GM23338 (cell line): ENCODE measurements at regions not wholly inside any gene's neighbourhood (a gene's known extent, or its start where the extent isn't known, plus 50 kb on each side); places are given as distances from the start of the nearest gene placed in this dataset.

Experiments
- ATAC-seq: fragments of 200-7000 bp; cut with Tn5 transposase; 3 replicates; pipeline ENCODE4 v1.9.1; 2020
- DNase-seq: peaks from one replicate; pipeline ENCODE4 v3.0.0-alpha.2; 2015; ENCODE audit warnings: low spot score
- H2AFZ ChIP-seq: fragments of 200-600 bp; sonication (generic); 2 replicates; pipeline ENCODE4 v1.8.0; 2016; ENCODE audit warnings: antibody characterized with exemption, mild to moderate bottlenecking, moderate library complexity
- H3F3A ChIP-seq: fragments of 200-600 bp; sonication (generic); replicated peaks from 2 replicates; pipeline ENCODE4 v1.8.0; 2017; ENCODE audit warnings: antibody characterized with exemption, mixed run types, low read depth
- H3K27ac ChIP-seq: fragments of 200-600 bp; sonication (generic); 2 replicates; pipeline ENCODE4 v1.6.1; 2016; ENCODE audit warnings: low read depth
- H3K27me3 ChIP-seq: fragments of 200-600 bp; sonication (generic); 2 replicates; pipeline ENCODE4 v1.8.0; 2016; ENCODE audit warnings: mild to moderate bottlenecking, mixed run types, moderate library complexity; ENCODE audit not compliant: insufficient read depth
- H3K36me3 ChIP-seq: fragments of 200-600 bp; sonication (generic); 2 replicates; pipeline ENCODE4 v1.8.0; 2016; ENCODE audit warnings: mild to moderate bottlenecking; ENCODE audit not compliant: insufficient read depth
- H3K4me1 ChIP-seq: fragments of 200-600 bp; sonication (generic); 2 replicates; pipeline ENCODE4 v1.8.0; 2016; ENCODE audit warnings: mild to moderate bottlenecking, moderate library complexity; ENCODE audit not compliant: insufficient read depth
- H3K4me2 ChIP-seq: fragments of 200-600 bp; sonication (generic); 2 replicates; pipeline ENCODE4 v1.7.1; 2017; ENCODE audit warnings: mixed run types
- H3K4me3 ChIP-seq: fragments of 200-600 bp; sonication (generic); 2 replicates; pipeline ENCODE4 v1.6.1; 2016; ENCODE audit warnings: mixed run types
- H3K79me2 ChIP-seq: fragments of 200-600 bp; sonication (generic); replicated peaks from 2 replicates; pipeline ENCODE4 v1.8.0; 2017; ENCODE audit warnings: mild to moderate bottlenecking; ENCODE audit not compliant: insufficient read depth
- H3K9me2 ChIP-seq: fragments of 200-600 bp; sonication (generic); 2 replicates; pipeline ENCODE4 v1.8.0; 2017; ENCODE audit not compliant: insufficient read depth
- H4K20me1 ChIP-seq: fragments of 200-600 bp; sonication (generic); replicated peaks from 2 replicates; pipeline ENCODE4 v1.8.0; 2017; ENCODE audit warnings: mild to moderate bottlenecking; ENCODE audit not compliant: insufficient read depth
- H3K27ac Mint-ChIP-seq: 2 replicates; pipeline ENCODE4 v1.8.0; 2020; ENCODE audit warnings: inconsistent platforms, mild to moderate bottlenecking, moderate library complexity, mixed read lengths
- H3K27me3 Mint-ChIP-seq: 3 replicates; pipeline ENCODE4 v1.8.0; 2022; ENCODE audit warnings: low read depth, mild to moderate bottlenecking, moderate library complexity, mixed read lengths, inconsistent platforms; ENCODE audit not compliant: insufficient read depth, poor library complexity
- H3K36me3 Mint-ChIP-seq: 3 replicates; pipeline ENCODE4 v1.8.0; 2021; ENCODE audit warnings: low read depth, mild to moderate bottlenecking, inconsistent platforms, moderate library complexity, mixed read lengths
- H3K4me1 Mint-ChIP-seq: 3 replicates; pipeline ENCODE4 v1.8.0; 2020; ENCODE audit warnings: mild to moderate bottlenecking, inconsistent platforms, mixed read lengths
- H3K4me3 Mint-ChIP-seq: 3 replicates; pipeline ENCODE4 v1.8.0; 2021; ENCODE audit warnings: moderate library complexity, mild to moderate bottlenecking, inconsistent platforms, mixed read lengths
- H3K9me3 Mint-ChIP-seq: 3 replicates; pipeline ENCODE4 v1.8.0; 2020; ENCODE audit warnings: moderate library complexity, mild to moderate bottlenecking, inconsistent platforms, mixed read lengths
- EZH2 ChIP-seq: fragments of 200-600 bp; sonication (generic); IDR thresholded peaks from one replicate; pipeline ENCODE4 v1.8.0; 2017; ENCODE audit warnings: antibody characterized with exemption, mild to moderate bottlenecking, low read depth; ENCODE audit not compliant: unreplicated experiment
- EZH2phosphoT487 ChIP-seq: fragments of 200-600 bp; sonication (generic); IDR thresholded peaks from one replicate; pipeline ENCODE4 v1.8.1; 2018; ENCODE audit warnings: antibody characterized with exemption; ENCODE audit not compliant: unreplicated experiment
- NANOG ChIP-seq: IDR thresholded peaks from 2 replicates; pipeline ENCODE4 v1.6.1; 2016; ENCODE audit warnings: antibody characterized with exemption, borderline replicate concordance
- REST ChIP-seq: IDR thresholded peaks from one replicate; pipeline ENCODE4 v1.6.1; 2018; ENCODE audit warnings: antibody characterized with exemption; ENCODE audit not compliant: unreplicated experiment
- STAT1 ChIP-seq: IDR thresholded peaks from one replicate; pipeline ENCODE4 v1.6.1; 2016; ENCODE audit warnings: antibody characterized with exemption; ENCODE audit not compliant: unreplicated experiment
- ZNF331 ChIP-seq: fragments of 250-450 bp; sonication (Bioruptor Pico); IDR thresholded peaks from 2 replicates; pipeline ENCODE4 v1.5.0; 2020; ENCODE audit warnings: low read depth, mild to moderate bottlenecking, moderate library complexity
- ZNF462 ChIP-seq: fragments of 250-450 bp; sonication (Bioruptor Pico); IDR thresholded peaks from 2 replicates; pipeline ENCODE4 v1.5.0; 2020; ENCODE audit warnings: mild to moderate bottlenecking, moderate library complexity
- TF ChIP-seq, protein P1 (sequence below), 2 experiments: fragments of 200-600 bp in 1 of 2; sonication (generic) in 1 of 2; conservative IDR thresholded peaks; 2 replicates each; pipeline versions ENCODE4 v1.5.1 to v1.6.1; 2016 to 2017; ENCODE audit warnings: antibody characterized with exemption in 2 of 2, low read depth in 2 of 2, mild to moderate bottlenecking in 2 of 2, moderate library complexity in 1 of 2

GRCh38 chr1:199836430-199836829 lies 191.1 kb upstream of the NR5A2 start (continued):
- TF ChIP-seq REST, result no peak
- TF ChIP-seq EZH2phosphoT487, result no peak
- TF ChIP-seq, protein P1, sequence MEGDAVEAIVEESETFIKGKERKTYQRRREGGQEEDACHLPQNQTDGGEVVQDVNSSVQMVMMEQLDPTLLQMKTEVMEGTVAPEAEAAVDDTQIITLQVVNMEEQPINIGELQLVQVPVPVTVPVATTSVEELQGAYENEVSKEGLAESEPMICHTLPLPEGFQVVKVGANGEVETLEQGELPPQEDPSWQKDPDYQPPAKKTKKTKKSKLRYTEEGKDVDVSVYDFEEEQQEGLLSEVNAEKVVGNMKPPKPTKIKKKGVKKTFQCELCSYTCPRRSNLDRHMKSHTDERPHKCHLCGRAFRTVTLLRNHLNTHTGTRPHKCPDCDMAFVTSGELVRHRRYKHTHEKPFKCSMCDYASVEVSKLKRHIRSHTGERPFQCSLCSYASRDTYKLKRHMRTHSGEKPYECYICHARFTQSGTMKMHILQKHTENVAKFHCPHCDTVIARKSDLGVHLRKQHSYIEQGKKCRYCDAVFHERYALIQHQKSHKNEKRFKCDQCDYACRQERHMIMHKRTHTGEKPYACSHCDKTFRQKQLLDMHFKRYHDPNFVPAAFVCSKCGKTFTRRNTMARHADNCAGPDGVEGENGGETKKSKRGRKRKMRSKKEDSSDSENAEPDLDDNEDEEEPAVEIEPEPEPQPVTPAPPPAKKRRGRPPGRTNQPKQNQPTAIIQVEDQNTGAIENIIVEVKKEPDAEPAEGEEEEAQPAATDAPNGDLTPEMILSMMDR (conservative IDR thresholded peaks at IDR 0.05; ENCODE audit: low read depth in 2 of 2), result no peak
- no peak for TF ChIP-seq STAT1
- no peak for TF ChIP-seq NANOG

DNA sequence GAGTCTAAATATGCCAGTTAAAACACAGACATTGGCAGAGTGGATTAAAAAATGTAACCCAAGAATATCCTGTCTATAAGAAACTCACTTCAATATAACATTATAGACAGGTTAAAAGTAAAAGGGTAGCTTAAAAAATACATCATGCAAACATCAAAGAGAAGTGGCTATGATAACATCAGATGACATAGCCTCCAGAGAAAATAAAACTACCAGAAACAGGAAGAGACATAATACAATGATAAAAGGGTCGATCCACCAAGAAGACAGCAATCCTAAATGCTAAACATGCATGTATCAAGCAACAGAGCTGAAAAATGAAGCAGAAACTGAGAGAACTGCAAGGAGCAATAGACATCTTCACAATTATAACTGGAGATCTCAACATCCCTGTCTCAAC lies 190.2 kb upstream of the NR5A2 start:
- TF ChIP-seq ZNF462 (no peak), EZH2 (no peak), ZNF331 (CRISPR knock-in tag) (no peak), REST (no peak)
- Histone ChIP-seq H3F3A (no peaks in the 10 kb centered on the region), H4K20me1 (no peaks in the 10 kb centered on the region), H3K4me2 (no peak overlapping the region), H3K79me2 (no peaks in the 10 kb centered on the region), H3K4me3 (no peak overlapping the region), H3K27me3 (no peaks in the 10 kb centered on the region), H3K27ac (no peak overlapping the region), H3K9me2 (no peaks in the 10 kb centered on the region), H3K36me3 (no peaks in the 10 kb centered on the region), H3K4me1 (no peaks in the 10 kb centered on the region), H2AFZ (no peak overlapping the region)
- ATAC-seq (no peak), DNase-seq (no peak)
- peaks cover 5% of the 10 kb centered on the region; the same call in 1 of the 3 replicates for H3K36me3 Mint-ChIP-seq
- no peaks in the 10 kb centered on the region for H3K4me1 Mint-ChIP-seq
- peaks cover 15% of the 10 kb centered on the region for H3K9me3 Mint-ChIP-seq
- no peak overlapping the region for H3K27ac Mint-ChIP-seq
- no peaks in the 10 kb centered on the region for H3K27me3 Mint-ChIP-seq
- no peak overlapping the region for H3K4me3 Mint-ChIP-seq
